ENCODE measurements at regions not wholly inside any gene's neighbourhood (a gene's known extent, or its start where the extent isn't known, plus 50 kb on each side); places are given as distances from the start of the nearest gene placed in this dataset.

DNA sequence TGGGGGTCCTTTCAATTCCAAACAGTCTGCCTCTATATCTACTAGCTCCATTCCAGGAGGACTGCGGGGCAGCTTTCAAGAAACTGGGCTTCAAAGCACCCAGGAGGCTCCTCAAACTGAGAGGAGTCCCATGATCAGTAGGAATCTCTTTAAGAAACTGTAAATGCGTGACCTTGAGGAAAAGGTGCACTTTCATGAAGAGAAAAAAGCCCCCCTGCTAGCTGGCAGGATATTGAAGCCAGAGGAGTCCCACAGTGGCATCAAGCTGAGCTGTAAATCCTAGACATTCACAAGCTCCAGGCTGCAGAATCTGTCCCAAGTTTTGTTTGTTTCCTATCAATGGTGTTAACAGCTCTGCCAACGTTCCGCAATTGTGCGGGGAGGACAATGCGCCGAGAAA, 790.1 kb downstream of the SLC4A3 start:
- Histone ChIP-seq H3K27ac (no peak overlapping the region), H3K36me3 (no peaks in the 10 kb centered on the region), H3K9me3 (no peaks in the 10 kb centered on the region), H3K4me3 (no peak overlapping the region), H3K27me3 (no peaks in the 10 kb centered on the region), H3K4me1 (no peaks in the 10 kb centered on the region)
- TF ChIP-seq POLR2A (IDR thresholded peaks at IDR 0.05) = no peak
- TF ChIP-seq CTCF (IDR thresholded peaks at IDR 0.05) = no peak
- no peak for DNase-seq
- intact Hi-C loops (cut with DNase I; ENCODE audit: low total_unique reads) = no loop called here

DNA sequence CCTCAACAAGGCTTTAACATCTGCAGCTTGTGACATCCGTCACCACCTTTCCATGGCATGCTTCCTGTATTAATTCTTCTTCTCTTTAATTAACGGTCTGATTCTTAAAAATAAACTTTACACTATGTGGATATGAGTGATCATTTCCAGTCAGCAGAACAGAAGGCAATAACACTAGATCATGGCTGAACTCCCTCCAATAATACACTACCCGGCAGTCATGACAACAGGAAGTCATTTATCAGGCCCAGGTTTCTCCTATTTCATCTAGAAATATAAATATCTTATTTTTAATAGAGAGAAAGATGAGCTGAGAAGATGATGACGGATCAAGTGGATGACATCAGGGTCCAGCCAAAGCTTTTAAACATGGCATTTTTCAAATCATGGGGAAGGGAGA, 792.2 kb downstream of the SLC4A3 start:
- no peak for TF ChIP-seq CTCF (IDR thresholded peaks at IDR 0.05)
- no peak for TF ChIP-seq POLR2A (IDR thresholded peaks at IDR 0.05)
- H3K4me1 ChIP-seq = no peaks in the 10 kb centered on the region
- no peaks in the 10 kb centered on the region for H3K36me3 ChIP-seq
- no peak for DNase-seq
- intact Hi-C loops (cut with DNase I; ENCODE audit: low total_unique reads) = no loop called here
- H3K9me3 ChIP-seq = no peaks in the 10 kb centered on the region
- H3K4me3 ChIP-seq = no peak overlapping the region
- no peaks in the 10 kb centered on the region for H3K27me3 ChIP-seq
- H3K27ac ChIP-seq = no peak overlapping the region

GRCh38 chr2:220420820-220421219, 793.4 kb downstream of the SLC4A3 start:
- Histone ChIP-seq H3K4me1 (no peaks in the 10 kb centered on the region), H3K36me3 (no peaks in the 10 kb centered on the region), H3K9me3 (no peaks in the 10 kb centered on the region), H3K27ac (no peak overlapping the region), H3K4me3 (no peak overlapping the region), H3K27me3 (no peaks in the 10 kb centered on the region)
- no peak for DNase-seq
- intact Hi-C loops (cut with DNase I; ENCODE audit: low total_unique reads) = no loop called here
- TF ChIP-seq CTCF (IDR thresholded peaks at IDR 0.05) (no peak), POLR2A (IDR thresholded peaks at IDR 0.05) (no peak)

GRCh38 chr2:220422676-220423075, 795.2 kb downstream of the SLC4A3 start:
- H3K36me3 ChIP-seq = no peaks in the 10 kb centered on the region
- intact Hi-C loops (cut with DNase I; ENCODE audit: low total_unique reads) = no loop called here
- H3K9me3 ChIP-seq = no peaks in the 10 kb centered on the region
- H3K27ac ChIP-seq = no peak overlapping the region
- TF ChIP-seq CTCF (IDR thresholded peaks at IDR 0.05) = no peak
- no peak for TF ChIP-seq POLR2A (IDR thresholded peaks at IDR 0.05)
- H3K27me3 ChIP-seq = no peaks in the 10 kb centered on the region
- DNase-seq = no peak
- H3K4me3 ChIP-seq = no peak overlapping the region
- no peaks in the 10 kb centered on the region for H3K4me1 ChIP-seq

DNA sequence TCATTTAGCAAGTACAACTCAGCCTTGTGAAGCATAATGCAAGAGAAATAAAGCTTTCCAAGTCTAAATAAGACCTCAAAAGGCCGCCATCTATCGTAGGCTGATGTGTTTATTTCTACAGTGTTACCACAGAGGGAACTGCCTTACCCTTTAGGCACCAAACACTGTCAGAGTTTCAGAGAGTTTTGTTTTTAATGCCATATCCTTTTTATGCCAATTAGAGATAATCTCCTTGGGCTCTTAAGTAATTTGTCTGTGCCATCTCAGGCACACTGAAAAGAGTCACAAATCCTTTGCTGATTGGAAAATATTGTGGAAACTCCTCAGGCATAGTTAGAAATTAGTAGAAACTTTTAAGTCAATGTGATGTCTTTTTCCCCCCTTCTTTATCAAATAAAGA, 797.1 kb downstream of the SLC4A3 start:
- DNase-seq = no peak
- TF ChIP-seq CTCF (IDR thresholded peaks at IDR 0.05) (no peak), POLR2A (IDR thresholded peaks at IDR 0.05) (no peak)
- no peaks in the 10 kb centered on the region for H3K27me3 ChIP-seq
- no peaks in the 10 kb centered on the region for H3K9me3 ChIP-seq
- no peak overlapping the region for H3K27ac ChIP-seq
- no peaks in the 10 kb centered on the region for H3K4me1 ChIP-seq
- no peak overlapping the region for H3K4me3 ChIP-seq
- intact Hi-C loops (cut with DNase I; ENCODE audit: low total_unique reads) = no loop called here
- H3K36me3 ChIP-seq = no peaks in the 10 kb centered on the region
